ENCODE measurements at regions not wholly inside any gene's neighbourhood (a gene's known extent, or its start where the extent isn't known, plus 50 kb on each side); places are given as distances from the start of the nearest gene placed in this dataset.
A peak's percentile ranks its signal among the peaks of the same experiment; 100 is the strongest.
"Not testable (repeated sequence)": the region's sequence is repeated elsewhere in the genome, so short reads cannot be mapped to it uniquely, and the experiment has no call there.

- DNase-seq = no peak
These were observed 1037.9 kb upstream of the DDX18 start for GRCh38 chr2:116776556-116776955.

GRCh38 chr2:116787848-116788247 is 1026.6 kb upstream of the DDX18 start:
- DNase-seq = no peak

GRCh38 chr2:116802671-116803070 is 1011.8 kb upstream of the DDX18 start:
- no peak for DNase-seq

- no peak for DNase-seq
These were observed 1009.6 kb upstream of the DDX18 start for GRCh38 chr2:116804901-116805300.

- DNase-seq = not testable (repeated sequence)
These were observed 1008.0 kb upstream of the DDX18 start for GRCh38 chr2:116806505-116806904.

GRCh38 chr2:116809109-116809508 is 1005.4 kb upstream of the DDX18 start:
- DNase-seq = no peak

- no peak for DNase-seq
These were observed 1004.4 kb upstream of the DDX18 start for GRCh38 chr2:116810071-116810470.

GRCh38 chr2:116810645-116811044 is 1003.8 kb upstream of the DDX18 start:
- no peak for DNase-seq

- no peak for DNase-seq
These were observed 995.1 kb upstream of the DDX18 start for GRCh38 chr2:116819355-116819754.

GRCh38 chr2:116820986-116821385 is 993.5 kb upstream of the DDX18 start:
- no peak for DNase-seq

- DNase-seq = not testable (repeated sequence)
These were observed 984.9 kb upstream of the DDX18 start for GRCh38 chr2:116829543-116829942.

- no peak for DNase-seq
These were observed 982.3 kb upstream of the DDX18 start for GRCh38 chr2:116832148-116832547.

GRCh38 chr2:116833052-116833451 is 981.4 kb upstream of the DDX18 start:
- no peak for DNase-seq

- DNase-seq = no peak
These were observed 972.3 kb upstream of the DDX18 start for GRCh38 chr2:116842164-116842563.

GRCh38 chr2:116859708-116860107 is 954.8 kb upstream of the DDX18 start:
- DNase-seq = no peak

- no peak for DNase-seq
These were observed 940.5 kb upstream of the DDX18 start for GRCh38 chr2:116874021-116874420.

GRCh38 chr2:116877274-116877673 is 937.2 kb upstream of the DDX18 start:
- no peak for DNase-seq

GRCh38 chr2:116877944-116878343 is 936.5 kb upstream of the DDX18 start:
- no peak for DNase-seq

- DNase-seq = peak; percentile 57
These were observed 934.8 kb upstream of the DDX18 start for GRCh38 chr2:116879650-116880160.

- DNase-seq = no peak
These were observed 923.3 kb upstream of the DDX18 start for GRCh38 chr2:116891191-116891590.

- DNase-seq = no peak
These were observed 903.0 kb upstream of the DDX18 start for GRCh38 chr2:116911540-116911939.

- no peak for DNase-seq
These were observed 898.8 kb upstream of the DDX18 start for GRCh38 chr2:116915673-116916072.

GRCh38 chr2:116917196-116917595 is 897.3 kb upstream of the DDX18 start:
- DNase-seq = no peak

GRCh38 chr2:116918574-116918973 is 895.9 kb upstream of the DDX18 start:
- DNase-seq = no peak

- DNase-seq = no peak
These were observed 892.1 kb upstream of the DDX18 start for GRCh38 chr2:116922414-116922813.

- DNase-seq = no peak
These were observed 890.0 kb upstream of the DDX18 start for GRCh38 chr2:116924509-116924908.

Measured in NCI-H526 (cell line).